ENCODE measurements at regions not wholly inside any gene's neighbourhood (a gene's known extent, or its start where the extent isn't known, plus 50 kb on each side); places are given as distances from the start of the nearest gene placed in this dataset.

- TF ChIP-seq POLR2AphosphoS5 (IDR thresholded peaks at IDR 0.05; ENCODE audit: insufficient read depth in 1 of 2, low read depth in 1 of 2) = no peak
- TF ChIP-seq CTCF (IDR thresholded peaks at IDR 0.05) = no peak
- TF ChIP-seq POLR2A (IDR thresholded peaks at IDR 0.05) = no peak
Measured at GRCh38 chr15:62545467-62546227, 380.6 kb upstream of the C2CD4B start.
